Caco-2 (cell line): ENCODE measurements at regions not wholly inside any gene's neighbourhood (a gene's known extent, or its start where the extent isn't known, plus 50 kb on each side); places are given as distances from the start of the nearest gene placed in this dataset.

Experiments used
- BruUV-seq: library from RNA; stranded (reverse); fragments of 400-500 nt; replicated peaks from 2 replicates; lab custom pipeline; 2021; lab: Mats Ljungman, UMichigan
- CTCF ChIA-PET: fragments of 300-600 bp; sonication (Branson Sonifier 250); formaldehyde crosslinking; loops from one replicate; lab custom pipeline; 2022; ENCODE audit warnings: antibody characterized with exemption; lab: Charles Lee
- POLR2A ChIA-PET: fragments of 300-600 bp; sonication (Branson Sonifier 250); formaldehyde crosslinking; loops from one replicate; lab custom pipeline; 2022; ENCODE audit warnings: antibody characterized with exemption; lab: Charles Lee
- DNase-seq, 2 experiments: peaks; one replicate each; pipeline versions ENCODE4 v3.0.0 to v3.0.0-alpha.2; 2020 to 2022
- H3K27me3 ChIP-seq: replicated peaks from 2 replicates; pipeline ENCODE4 v1.6.0; 2011; ENCODE audit warnings: low read length; ENCODE audit not compliant: control insufficient read depth, insufficient read depth
- H3K36me3 ChIP-seq: 2 replicates; pipeline ENCODE4 v1.5.1; 2011; ENCODE audit warnings: low read length; ENCODE audit not compliant: control insufficient read depth, insufficient read depth
- H3K4me1 ChIP-seq: fragments of 250-450 bp; sonication (Bioruptor Pico); 2 replicates; pipeline ENCODE4 v1.5.1; 2020; ENCODE audit warnings: mild to moderate bottlenecking
- H3K4me3 ChIP-seq: 2 replicates; pipeline ENCODE4 v1.5.1; 2011; ENCODE audit warnings: low read depth, mild to moderate bottlenecking, control low read depth, low read length
- H3K9me3 ChIP-seq: fragments of 250-450 bp; sonication (Bioruptor Pico); 2 replicates; pipeline ENCODE4 v1.5.1; 2020; ENCODE audit warnings: mild to moderate bottlenecking, moderate library complexity
- H3K27ac Mint-ChIP-seq: one replicate; pipeline ENCODE4 v1.8.0; 2022; ENCODE audit warnings: mixed read lengths; ENCODE audit not compliant: unreplicated experiment
- H3K27me3 Mint-ChIP-seq: one replicate; pipeline ENCODE4 v1.8.0; 2022; ENCODE audit warnings: mixed read lengths; ENCODE audit not compliant: insufficient read depth, unreplicated experiment
- H3K36me3 Mint-ChIP-seq: one replicate; pipeline ENCODE4 v1.8.0; 2022; ENCODE audit warnings: mild to moderate bottlenecking, mixed read lengths; ENCODE audit not compliant: insufficient read depth, unreplicated experiment
- H3K4me1 Mint-ChIP-seq: one replicate; pipeline ENCODE4 v1.8.0; 2022; ENCODE audit warnings: low read depth, mixed read lengths; ENCODE audit not compliant: unreplicated experiment
- H3K4me3 Mint-ChIP-seq: one replicate; pipeline ENCODE4 v1.8.0; 2022; ENCODE audit warnings: mild to moderate bottlenecking, moderate library complexity, mixed read lengths; ENCODE audit not compliant: unreplicated experiment
- H3K9me3 Mint-ChIP-seq: one replicate; pipeline ENCODE4 v1.8.0; 2022; ENCODE audit warnings: mixed read lengths; ENCODE audit not compliant: unreplicated experiment
- CTCF ChIP-seq, 2 experiments: fragments of 200-600 bp in 1 of 2; IDR thresholded peaks; 1 replicate in 1 of 2; 2 replicates in 1 of 2; pipeline versions ENCODE4 v1.5.1 to v1.8.0; 2011 to 2022; ENCODE audit warnings: antibody characterized with exemption in 1 of 2, control low read depth in 1 of 2, inconsistent platforms in 1 of 2, low read depth in 1 of 2, low read length in 1 of 2, mild to moderate bottlenecking in 1 of 2, moderate library complexity in 1 of 2; ENCODE audit not compliant: insufficient read depth in 1 of 2, severe bottlenecking in 1 of 2, unreplicated experiment in 1 of 2
- intact Hi-C: fragments of 100-400 bp; cut with micrococcal nuclease; formaldehyde crosslinking; loops from one replicate; pipeline ENCODE4 v1.10.0; 2022; ENCODE audit not compliant: unreplicated experiment

DNA sequence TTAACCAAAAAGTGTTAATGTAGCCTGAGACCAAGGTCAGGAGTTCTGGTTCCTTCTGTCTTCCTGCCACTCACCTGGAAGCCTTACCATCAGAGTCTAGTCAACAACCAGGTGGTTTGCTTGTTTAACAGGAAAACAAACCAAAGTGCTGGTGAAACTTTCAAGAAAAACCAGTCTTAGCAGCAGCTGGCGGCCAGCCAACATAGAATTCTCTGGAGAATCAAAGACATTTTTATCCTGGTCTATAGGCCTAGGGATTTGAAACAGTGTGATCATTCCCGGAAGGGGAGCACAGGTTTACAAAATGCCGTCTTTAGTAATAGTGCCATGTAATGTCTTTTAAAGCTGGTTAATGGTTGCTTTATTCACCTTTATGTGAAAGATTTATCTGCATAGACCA lies 146.6 kb upstream of the AKIRIN2 start:
- no peaks in the 10 kb centered on the region for H3K27me3 Mint-ChIP-seq
- POLR2A ChIA-PET: no interaction called here

GRCh38 chr6:87847830-87848210 lies 145.8 kb upstream of the AKIRIN2 start:
- intact Hi-C loops: loop anchor here (1.0 to 2.0 kb wide), 2 partner anchors 19 to 49 kb away; no protein-coding TSS in a partner anchor
- CTCF ChIA-PET: no interaction called here

More for the DNA sequence above, 146.6 kb upstream of the AKIRIN2 start:
- BruUV-seq: no TSS peak
- H3K36me3 Mint-ChIP-seq: no peaks in the 10 kb centered on the region
- H3K4me3 Mint-ChIP-seq: no peak overlapping the region
- H3K27me3 ChIP-seq: no peaks in the 10 kb centered on the region
- H3K9me3 ChIP-seq: no peaks in the 10 kb centered on the region
- H3K4me1 ChIP-seq: peaks cover 10% of the 10 kb centered on the region; the same call in 1 of the 2 replicates
- peaks cover 9% of the 10 kb centered on the region for H3K4me1 Mint-ChIP-seq
- no peaks in the 10 kb centered on the region for H3K36me3 ChIP-seq
- no peak overlapping the region for H3K4me3 ChIP-seq
- no peak for TF ChIP-seq CTCF (IDR thresholded peaks at IDR 0.05; ENCODE audit: insufficient read depth in 1 of 2, low read depth in 1 of 2, low read length in 1 of 2, severe bottlenecking in 1 of 2, unreplicated experiment in 1 of 2)
- peak; percentile 46 to 51 for DNase-seq
- H3K27ac Mint-ChIP-seq: no peak overlapping the region
- CTCF ChIA-PET: no interaction called here
- H3K9me3 Mint-ChIP-seq: no peaks in the 10 kb centered on the region
- intact Hi-C loops: loop anchor here (1.0 to 2.0 kb wide), 2 partner anchors 19 to 50 kb away; no protein-coding TSS in a partner anchor

DNA sequence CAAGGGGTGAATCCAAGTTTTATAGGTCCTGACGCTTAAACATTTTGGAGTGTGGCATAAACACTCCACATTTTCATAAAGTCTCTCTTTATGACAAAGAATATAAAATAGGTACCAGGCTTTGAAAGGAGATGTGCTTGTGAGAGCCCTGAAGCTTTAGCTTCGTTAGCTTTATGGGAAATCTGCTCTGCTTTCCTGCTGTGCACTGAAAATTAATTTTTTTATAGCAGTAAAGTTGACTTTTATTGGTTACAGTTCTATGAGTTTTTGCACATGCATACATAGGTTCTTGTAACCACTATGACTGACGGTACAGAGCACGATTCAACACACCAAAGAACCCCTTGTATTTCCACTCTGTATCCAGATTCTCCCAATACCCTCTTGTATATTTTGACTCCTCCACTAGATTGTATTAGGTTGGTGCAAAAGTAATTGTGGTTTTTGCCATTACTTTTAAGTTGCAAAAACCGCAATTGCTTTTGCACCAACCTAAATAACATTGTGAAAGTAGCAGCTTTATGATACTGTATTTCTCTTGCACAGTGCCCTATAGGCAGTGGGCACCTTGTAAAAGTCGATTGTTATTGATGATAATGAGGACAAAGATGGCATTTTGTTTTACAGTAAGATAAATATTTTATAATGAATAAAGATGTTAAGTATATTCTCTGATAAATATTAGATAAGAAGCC lies 145.2 kb upstream of the AKIRIN2 start:
- DNase-seq: no peak
- POLR2A ChIA-PET: no interaction called here
- Histone ChIP-seq H3K4me3 (no peak overlapping the region), H3K9me3 (no peaks in the 10 kb centered on the region), H3K4me1 (peaks cover 10% of the 10 kb centered on the region; the same call in 1 of the 2 replicates), H3K36me3 (no peaks in the 10 kb centered on the region), H3K27me3 (no peaks in the 10 kb centered on the region)
- Mint-ChIP-seq H3K27ac (no peak overlapping the region), H3K4me3 (no peak overlapping the region), H3K4me1 (peaks cover 9% of the 10 kb centered on the region), H3K27me3 (no peaks in the 10 kb centered on the region), H3K9me3 (no peaks in the 10 kb centered on the region), H3K36me3 (no peaks in the 10 kb centered on the region)
- CTCF ChIA-PET: no interaction called here
- intact Hi-C loops: no loop called here
- BruUV-seq: no TSS peak
- TF ChIP-seq CTCF (IDR thresholded peaks at IDR 0.05; ENCODE audit: insufficient read depth in 1 of 2, low read depth in 1 of 2, low read length in 1 of 2, severe bottlenecking in 1 of 2, unreplicated experiment in 1 of 2): no peak

More at GRCh38 chr6:87847830-87848210, 145.8 kb upstream of the AKIRIN2 start:
- no peaks in the 10 kb centered on the region for H3K36me3 Mint-ChIP-seq
- peaks cover 9% of the 10 kb centered on the region for H3K4me1 Mint-ChIP-seq
- Histone ChIP-seq H3K4me3 (no peak overlapping the region), H3K4me1 (peaks cover 10% of the 10 kb centered on the region; the same call in 1 of the 2 replicates), H3K9me3 (no peaks in the 10 kb centered on the region), H3K36me3 (no peaks in the 10 kb centered on the region), H3K27me3 (no peaks in the 10 kb centered on the region)
- H3K9me3 Mint-ChIP-seq: no peaks in the 10 kb centered on the region
- no TSS peak for BruUV-seq
- POLR2A ChIA-PET: no interaction called here
- DNase-seq: no peak
- no peak for TF ChIP-seq CTCF (IDR thresholded peaks at IDR 0.05; ENCODE audit: insufficient read depth in 1 of 2, low read depth in 1 of 2, low read length in 1 of 2, severe bottlenecking in 1 of 2, unreplicated experiment in 1 of 2)
- no peaks in the 10 kb centered on the region for H3K27me3 Mint-ChIP-seq
- H3K4me3 Mint-ChIP-seq: no peak overlapping the region
- H3K27ac Mint-ChIP-seq: no peak overlapping the region
